Thyroid gland (tissue), 4 donors: ENCODE measurements at regions not wholly inside any gene's neighbourhood (a gene's known extent, or its start where the extent isn't known, plus 50 kb on each side); places are given as distances from the start of the nearest gene placed in this dataset.

Source experiments
- CTCF ChIP-seq, 6 experiments: fragments of 200-600 bp in 3 of 6; fragments of 450-650 bp in 3 of 6; sonication (generic) in 3 of 6; IDR thresholded peaks; one replicate each; pipeline ENCODE4 v1.5.1; 2016 to 2019; ENCODE audit warnings: antibody characterized with exemption in 6 of 6, mild to moderate bottlenecking in 2 of 6, inconsistent platforms in 1 of 6, moderate library complexity in 1 of 6
- POLR2A ChIP-seq, 2 donors: fragments of 450-650 bp; IDR thresholded peaks; one replicate each; pipeline ENCODE4 v1.6.1; 2017; ENCODE audit warnings: antibody characterized with exemption in 2 of 2, mild to moderate bottlenecking in 2 of 2, moderate library complexity in 1 of 2

- TF ChIP-seq CTCF (IDR thresholded peaks at IDR 0.05) (no peak), POLR2A (IDR thresholded peaks at IDR 0.05) (no peak)
These were observed 80.7 kb upstream of the CNKSR3 start for GRCh38 chr6:154591234-154591633.
